SU-DHL-6 (cell line): ENCODE measurements at regions not wholly inside any gene's neighbourhood (a gene's known extent, or its start where the extent isn't known, plus 50 kb on each side); places are given as distances from the start of the nearest gene placed in this dataset.

Source experiments
- H2AFZ ChIP-seq: fragments of 200-600 bp; sonication (generic); 2 replicates; pipeline ENCODE4 v1.6.1; 2014; ENCODE audit warnings: low read depth, mild to moderate bottlenecking, moderate library complexity, mixed read lengths, antibody characterized with exemption, low read length; ENCODE audit not compliant: severe bottlenecking
- H3F3A ChIP-seq: fragments of 200-600 bp; shearing (Covaris generic); 2 replicates; pipeline ENCODE4 v1.6.0; 2016; ENCODE audit warnings: antibody characterized with exemption, mild to moderate bottlenecking; ENCODE audit not compliant: insufficient read depth
- H3K27ac ChIP-seq: fragments of 200-600 bp; sonication (generic); 2 replicates; pipeline ENCODE4 v1.5.1; 2016; ENCODE audit warnings: low read depth, mild to moderate bottlenecking, low read length, moderate library complexity, mixed read lengths
- H3K27me3 ChIP-seq: fragments of 200-600 bp; sonication (generic), shearing (Covaris generic); 2 replicates; pipeline ENCODE4 v1.6.0; 2014; ENCODE audit warnings: mild to moderate bottlenecking, low read length
- H3K36me3 ChIP-seq: fragments of 200-600 bp; sonication (generic); 2 replicates; pipeline ENCODE4 v1.6.1; 2014; ENCODE audit warnings: mild to moderate bottlenecking, low read length, mixed read lengths
- H3K4me2 ChIP-seq: fragments of 300-600, 200-600 bp; shearing (Covaris generic), sonication (generic); 2 replicates; pipeline ENCODE4 v1.6.0; 2014; ENCODE audit warnings: low read length, low read depth, mild to moderate bottlenecking; ENCODE audit not compliant: poor library complexity, severe bottlenecking
- H3K4me3 ChIP-seq: fragments of 200-600 bp; sonication (generic); 2 replicates; pipeline ENCODE4 v1.5.1; 2014; ENCODE audit warnings: antibody characterized with exemption, low read length, mild to moderate bottlenecking, mixed read lengths; ENCODE audit not compliant: insufficient read depth, poor library complexity, severe bottlenecking
- H3K79me2 ChIP-seq: fragments of 200-600 bp; sonication (generic); 2 replicates; pipeline ENCODE4 v1.6.1; 2014; ENCODE audit warnings: mild to moderate bottlenecking, low read length, moderate library complexity; ENCODE audit not compliant: insufficient read depth
- H3K9ac ChIP-seq: fragments of 200-600 bp; sonication (generic); 2 replicates; pipeline ENCODE4 v1.7.0; 2014; ENCODE audit warnings: mild to moderate bottlenecking, low read length
- H3K9me2 ChIP-seq: fragments of 200-600 bp; sonication (generic); replicated peaks from 2 replicates; pipeline ENCODE4 v1.6.1; 2014; ENCODE audit warnings: low read length; ENCODE audit not compliant: insufficient read depth
- H3K9me3 ChIP-seq: fragments of 200-600 bp; sonication (generic); 2 replicates; pipeline ENCODE4 v1.6.1; 2014; ENCODE audit warnings: low read length, mixed read lengths; ENCODE audit not compliant: insufficient read depth
- H4K20me1 ChIP-seq: fragments of 200-600 bp; sonication (generic); 2 replicates; pipeline ENCODE4 v1.6.1; 2014; ENCODE audit warnings: low read depth, mild to moderate bottlenecking, antibody characterized with exemption, low read length, moderate library complexity, mixed read lengths
- EZH2phosphoT487 ChIP-seq: fragments of 200-600 bp; sonication (generic), shearing (Covaris generic); conservative IDR thresholded peaks from 2 replicates; pipeline ENCODE4 v1.6.1; 2018; ENCODE audit warnings: mild to moderate bottlenecking, antibody characterized with exemption, low read length, moderate library complexity, mixed read lengths
- TF ChIP-seq, protein P1 (sequence below): fragments of 200-600 bp; sonication (generic); IDR thresholded peaks from one replicate; pipeline ENCODE4 v1.5.1; 2017; ENCODE audit warnings: antibody characterized with exemption, mild to moderate bottlenecking, low read length, moderate library complexity; ENCODE audit not compliant: insufficient read depth, poor library complexity, severe bottlenecking

DNA sequence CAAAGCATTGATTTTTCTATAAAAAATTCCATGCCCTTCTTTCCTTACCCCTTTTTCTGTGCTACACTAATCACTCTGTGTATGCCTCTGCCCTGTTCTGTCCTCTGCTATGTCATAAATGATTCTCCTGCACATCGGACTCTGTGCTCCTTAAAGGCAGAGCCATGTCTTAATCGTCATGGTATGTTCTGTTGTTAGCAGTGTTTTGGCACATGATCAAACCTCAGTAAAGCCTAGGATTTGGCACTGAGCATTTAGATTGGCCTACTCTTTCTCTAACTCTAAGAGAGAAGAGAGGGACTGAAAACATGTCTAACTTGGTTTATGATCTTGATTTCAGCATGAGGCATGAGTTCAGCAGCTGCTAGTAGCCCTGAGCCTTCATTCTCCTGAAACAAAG is 266.9 kb downstream of the AASDHPPT start:
- H3K27ac ChIP-seq = no peak overlapping the region
- H3K4me2 ChIP-seq = no peak overlapping the region
- no peaks in the 10 kb centered on the region for H3K79me2 ChIP-seq
- no peak overlapping the region for H2AFZ ChIP-seq
- no peaks in the 10 kb centered on the region for H3F3A ChIP-seq
- H4K20me1 ChIP-seq = no peaks in the 10 kb centered on the region
- no peak overlapping the region for H3K9ac ChIP-seq
- H3K36me3 ChIP-seq = no peaks in the 10 kb centered on the region
- H3K4me3 ChIP-seq = no peak overlapping the region
- no peaks in the 10 kb centered on the region for H3K9me3 ChIP-seq
- no peak for TF ChIP-seq EZH2phosphoT487
- TF ChIP-seq, protein P1, sequence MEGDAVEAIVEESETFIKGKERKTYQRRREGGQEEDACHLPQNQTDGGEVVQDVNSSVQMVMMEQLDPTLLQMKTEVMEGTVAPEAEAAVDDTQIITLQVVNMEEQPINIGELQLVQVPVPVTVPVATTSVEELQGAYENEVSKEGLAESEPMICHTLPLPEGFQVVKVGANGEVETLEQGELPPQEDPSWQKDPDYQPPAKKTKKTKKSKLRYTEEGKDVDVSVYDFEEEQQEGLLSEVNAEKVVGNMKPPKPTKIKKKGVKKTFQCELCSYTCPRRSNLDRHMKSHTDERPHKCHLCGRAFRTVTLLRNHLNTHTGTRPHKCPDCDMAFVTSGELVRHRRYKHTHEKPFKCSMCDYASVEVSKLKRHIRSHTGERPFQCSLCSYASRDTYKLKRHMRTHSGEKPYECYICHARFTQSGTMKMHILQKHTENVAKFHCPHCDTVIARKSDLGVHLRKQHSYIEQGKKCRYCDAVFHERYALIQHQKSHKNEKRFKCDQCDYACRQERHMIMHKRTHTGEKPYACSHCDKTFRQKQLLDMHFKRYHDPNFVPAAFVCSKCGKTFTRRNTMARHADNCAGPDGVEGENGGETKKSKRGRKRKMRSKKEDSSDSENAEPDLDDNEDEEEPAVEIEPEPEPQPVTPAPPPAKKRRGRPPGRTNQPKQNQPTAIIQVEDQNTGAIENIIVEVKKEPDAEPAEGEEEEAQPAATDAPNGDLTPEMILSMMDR = no peak
- H3K27me3 ChIP-seq = no peaks in the 10 kb centered on the region
- no peaks in the 10 kb centered on the region for H3K9me2 ChIP-seq

DNA sequence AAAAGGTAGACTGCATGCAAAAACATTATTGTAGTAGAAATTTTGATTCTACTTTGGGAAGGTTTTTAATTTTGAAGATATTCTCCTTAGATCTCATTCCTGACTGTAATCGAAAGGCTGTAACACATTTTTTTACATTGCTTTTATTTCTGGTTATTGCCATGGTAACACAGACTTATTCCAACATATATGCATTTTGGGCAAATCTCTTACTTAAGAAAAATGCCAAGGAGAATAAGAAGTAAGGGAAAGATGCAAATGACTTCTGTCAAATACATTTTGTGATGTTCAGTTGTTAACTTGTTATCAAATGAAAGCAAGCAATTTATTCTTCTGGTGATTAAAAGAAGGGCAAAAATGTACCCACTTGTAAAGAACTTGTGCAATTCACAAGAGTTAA is 267.5 kb downstream of the AASDHPPT start:
- Histone ChIP-seq H3K36me3 (no peaks in the 10 kb centered on the region), H3K79me2 (no peaks in the 10 kb centered on the region), H4K20me1 (no peaks in the 10 kb centered on the region), H3K4me3 (no peak overlapping the region), H3K27me3 (no peaks in the 10 kb centered on the region), H3K9me2 (no peaks in the 10 kb centered on the region), H3K4me2 (no peak overlapping the region), H3K9ac (no peak overlapping the region), H2AFZ (no peak overlapping the region), H3F3A (no peaks in the 10 kb centered on the region), H3K27ac (no peak overlapping the region), H3K9me3 (no peaks in the 10 kb centered on the region)
- TF ChIP-seq EZH2phosphoT487 = no peak
- TF ChIP-seq, protein P1 = no peak

DNA sequence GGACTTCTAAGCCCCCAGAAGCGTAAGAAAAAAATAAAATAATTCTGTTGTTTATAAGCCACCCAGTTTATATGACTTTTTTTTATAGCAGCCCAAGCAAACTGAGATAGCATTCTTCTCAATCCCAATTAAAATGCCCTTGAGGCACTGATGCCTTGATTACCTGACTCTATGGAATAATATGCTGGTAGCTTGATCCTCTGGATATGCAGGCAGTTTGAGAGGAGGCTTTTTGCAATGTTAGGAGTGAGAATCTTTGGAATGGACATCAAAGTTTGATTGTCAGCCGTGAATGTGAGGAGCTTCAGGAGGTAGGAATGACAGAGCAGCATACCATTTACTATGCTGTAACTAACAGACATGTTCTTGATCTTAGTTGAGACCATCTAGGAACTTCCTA is 275.6 kb downstream of the AASDHPPT start:
- H3K9me2 ChIP-seq = no peaks in the 10 kb centered on the region
- H3K36me3 ChIP-seq = no peaks in the 10 kb centered on the region
- no peak overlapping the region for H3K9ac ChIP-seq
- no peak overlapping the region for H2AFZ ChIP-seq
- no peaks in the 10 kb centered on the region for H3K9me3 ChIP-seq
- H3K79me2 ChIP-seq = no peaks in the 10 kb centered on the region
- H3K27me3 ChIP-seq = no peaks in the 10 kb centered on the region
- TF ChIP-seq, protein P1 = no peak
- no peak for TF ChIP-seq EZH2phosphoT487
- no peak overlapping the region for H3K27ac ChIP-seq
- H3K4me2 ChIP-seq = no peak overlapping the region
- H3F3A ChIP-seq = no peaks in the 10 kb centered on the region
- H4K20me1 ChIP-seq = no peaks in the 10 kb centered on the region
- H3K4me3 ChIP-seq = no peak overlapping the region

DNA sequence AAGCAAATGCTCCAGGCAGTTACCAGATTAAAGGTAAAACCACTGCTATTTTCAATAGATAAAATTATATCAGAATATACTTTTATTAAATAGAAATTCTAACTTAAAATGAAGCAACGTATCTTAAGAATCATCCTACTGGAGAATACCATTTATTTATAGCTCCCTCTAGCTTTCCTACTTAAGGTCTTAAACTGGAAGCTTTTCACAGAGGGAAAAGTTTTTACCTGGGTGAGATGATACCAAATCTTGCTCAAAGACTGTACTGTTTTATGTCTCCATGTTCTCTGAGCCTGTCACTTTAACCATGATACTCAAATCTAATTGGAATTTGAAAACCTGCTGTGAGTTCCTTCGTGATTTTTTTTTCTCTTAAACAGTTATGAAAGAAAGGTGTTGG is 291.8 kb downstream of the AASDHPPT start:
- Histone ChIP-seq H3K4me3 (no peak overlapping the region), H3K79me2 (no peaks in the 10 kb centered on the region), H3F3A (no peaks in the 10 kb centered on the region), H3K9ac (no peak overlapping the region), H3K9me2 (no peaks in the 10 kb centered on the region), H3K9me3 (no peaks in the 10 kb centered on the region), H3K27me3 (no peaks in the 10 kb centered on the region), H3K27ac (no peak overlapping the region), H4K20me1 (no peaks in the 10 kb centered on the region), H3K4me2 (no peak overlapping the region), H2AFZ (no peak overlapping the region), H3K36me3 (no peaks in the 10 kb centered on the region)
- TF ChIP-seq, protein P1 = no peak
- no peak for TF ChIP-seq EZH2phosphoT487
